SK-N-SH (cell line): ENCODE measurements at regions not wholly inside any gene's neighbourhood (a gene's known extent, or its start where the extent isn't known, plus 50 kb on each side); places are given as distances from the start of the nearest gene placed in this dataset.
A peak's percentile ranks its signal among the peaks of the same experiment; 100 is the strongest.

Source experiments
- CTCF ChIA-PET: fragments of 300-600, 350-600 bp; formaldehyde crosslinking; extraction: SDS; loops from one replicate; lab custom pipeline; 2021; lab: Yijun Ruan, JAX
- POLR2A ChIA-PET: fragments of 350-600 bp; sonication (Branson Sonifier 250); formaldehyde crosslinking; extraction: SDS; loops from one replicate; lab custom pipeline; 2020; ENCODE audit warnings: antibody characterized with exemption, inconsistent platforms; lab: Yijun Ruan, JAX
- DNase-seq: peaks from one replicate; pipeline ENCODE4 v3.0.0; 2012
- H2AFZ ChIP-seq: fragments of 200-600 bp; sonication (generic); 2 replicates; pipeline ENCODE4 v1.8.1; 2016; ENCODE audit warnings: antibody characterized with exemption, mild to moderate bottlenecking, low read depth
- H3F3A ChIP-seq: fragments of 200-600 bp; sonication (generic); replicated peaks from 2 replicates; pipeline ENCODE3; 2016; ENCODE audit warnings: antibody characterized with exemption, mild to moderate bottlenecking; ENCODE audit not compliant: insufficient read depth
- H3K27ac ChIP-seq, 2 experiments: fragments of 200-500 bp in 1 of 2; fragments of 200-600 bp in 1 of 2; sonication (Bioruptor generic) in 1 of 2; sonication (generic), shearing (Covaris generic) in 1 of 2; 2 replicates each; pipeline versions ENCODE4 v1.5.1 to v1.6.1; 2014 to 2016; ENCODE audit warnings: low read depth in 2 of 2, inconsistent platforms in 1 of 2, low read length in 1 of 2, mild to moderate bottlenecking in 1 of 2, mixed read lengths in 1 of 2
- H3K27me3 ChIP-seq: fragments of 200-600 bp; sonication (generic), shearing (Covaris generic); 2 replicates; pipeline ENCODE4 v1.6.1; 2016; ENCODE audit warnings: mixed run types; ENCODE audit not compliant: insufficient read depth
- H3K36me3 ChIP-seq, 2 experiments: fragments of 200-500 bp in 1 of 2; fragments of 200-600 bp in 1 of 2; sonication (Bioruptor generic) in 1 of 2; sonication (generic) in 1 of 2; replicated peaks in 1 of 2; 2 replicates each; pipeline versions ENCODE3 to v1.5.1; 2014 to 2016; ENCODE audit warnings: low read length in 1 of 2, mild to moderate bottlenecking in 1 of 2; ENCODE audit not compliant: insufficient read depth in 2 of 2, control insufficient read depth in 1 of 2
- H3K4me1 ChIP-seq, 2 experiments: fragments of 200-500 bp in 1 of 2; fragments of 200-600 bp in 1 of 2; sonication (Bioruptor generic) in 1 of 2; sonication (generic), shearing (Covaris generic) in 1 of 2; 2 replicates each; pipeline versions ENCODE4 v1.5.1 to v1.6.1; 2014 to 2016; ENCODE audit warnings: low read depth in 1 of 2, low read length in 1 of 2, mixed run types in 1 of 2; ENCODE audit not compliant: insufficient read depth in 2 of 2, control insufficient read depth in 1 of 2
- H3K4me2 ChIP-seq: fragments of 200-600 bp; sonication (generic), shearing (Covaris generic); 2 replicates; pipeline ENCODE4 v1.6.1; 2017; ENCODE audit warnings: mixed run types
- H3K4me3 ChIP-seq, 2 experiments: fragments of 200-500 bp in 1 of 2; fragments of 200-600 bp in 1 of 2; sonication (Bioruptor generic) in 1 of 2; sonication (generic), shearing (Covaris generic) in 1 of 2; 2 replicates each; pipeline versions ENCODE4 v1.5.1 to v1.8.1; 2014 to 2016; ENCODE audit warnings: low read depth in 2 of 2, inconsistent platforms in 1 of 2, low read length in 1 of 2, mild to moderate bottlenecking in 1 of 2, mixed read lengths in 1 of 2, moderate library complexity in 1 of 2
- H3K79me2 ChIP-seq: fragments of 200-600 bp; sonication (generic); 2 replicates; pipeline ENCODE4 v1.8.1; 2017; ENCODE audit warnings: mild to moderate bottlenecking; ENCODE audit not compliant: insufficient read depth
- H3K9ac ChIP-seq: fragments of 200-600 bp; sonication (generic); 2 replicates; pipeline ENCODE4 v1.6.1; 2017; ENCODE audit warnings: mixed run types
- H3K9me2 ChIP-seq: fragments of 200-600 bp; sonication (generic); 2 replicates; pipeline ENCODE4 v1.6.1; 2017; ENCODE audit warnings: mixed run types
- H3K9me3 ChIP-seq: fragments of 200-600 bp; sonication (generic); 2 replicates; pipeline ENCODE4 v1.6.1; 2017; ENCODE audit warnings: mixed run types, mild to moderate bottlenecking, moderate library complexity
- H4K20me1 ChIP-seq: fragments of 200-600 bp; sonication (generic); 2 replicates; pipeline ENCODE4 v1.6.1; 2017; ENCODE audit warnings: mild to moderate bottlenecking, mixed run types; ENCODE audit not compliant: insufficient read depth
- FOXM1 ChIP-seq: IDR thresholded peaks from 2 replicates; pipeline ENCODE4 v1.4.0; 2012; ENCODE audit warnings: low read depth, mild to moderate bottlenecking
- MAX ChIP-seq: IDR thresholded peaks from 2 replicates; pipeline ENCODE4 v1.4.0; 2012; ENCODE audit warnings: low read depth
- MEF2A ChIP-seq: IDR thresholded peaks from 2 replicates; pipeline ENCODE4 v1.4.0; 2012; ENCODE audit warnings: low read depth, borderline replicate concordance
- PBX3 ChIP-seq: IDR thresholded peaks from 2 replicates; pipeline ENCODE4; 2012
- POLR2AphosphoS5 ChIP-seq: IDR thresholded peaks from 2 replicates; pipeline ENCODE4 v1.6.1; 2012; ENCODE audit warnings: low read depth, low read length
- RAD21 ChIP-seq: IDR thresholded peaks from 2 replicates; pipeline ENCODE4 v1.6.1; 2012; ENCODE audit warnings: mild to moderate bottlenecking, low read length
- RXRA ChIP-seq: IDR thresholded peaks from 2 replicates; pipeline ENCODE4 v1.4.0; 2012; ENCODE audit warnings: low read depth, mild to moderate bottlenecking, borderline replicate concordance
- USF2 ChIP-seq: fragments of 150-350 bp; IDR thresholded peaks from 2 replicates; pipeline ENCODE4 v1.6.1; 2017; ENCODE audit warnings: antibody characterized with exemption, low read length, low read depth, borderline replicate concordance
- YY1 ChIP-seq: IDR thresholded peaks from 2 replicates; pipeline ENCODE4 v1.4.0; 2012; ENCODE audit warnings: low read depth, mild to moderate bottlenecking
- ZBTB33 ChIP-seq: IDR thresholded peaks from 2 replicates; pipeline ENCODE4 v1.4.0; 2012; ENCODE audit warnings: low read depth, borderline replicate concordance
- WGBS: methylation state at CpG from one replicate; pipeline ENCODE4 v1.1.6; 2017; ENCODE audit warnings: low lambda C conversion rate; 5-methylcytosine and 5-hydroxymethylcytosine counted together

- WGBS = 0% methylated on average over 1 of the region's 1 CpG
- ChIA-PET POLR2A (no interaction called here), CTCF (no interaction called here)
- Histone ChIP-seq H3K27ac (no peak overlapping the region), H3F3A (no peaks in the 10 kb centered on the region), H3K9ac (no peak overlapping the region), H4K20me1 (no peaks in the 10 kb centered on the region), H3K9me3 (no peaks in the 10 kb centered on the region), H3K27me3 (no peaks in the 10 kb centered on the region; the same call in 1 of the 2 replicates), H2AFZ (no peak overlapping the region), H3K4me1 (peaks cover 0 to 6% of the 10 kb centered on the region in 2 experiments; a peak in 1 of 4 replicates), H3K4me2 (no peak overlapping the region), H3K36me3 (no peaks in the 10 kb centered on the region), H3K4me3 (no peak overlapping the region)
- DNase-seq = no peak
- TF ChIP-seq ZBTB33 = no peak
- no peak for TF ChIP-seq USF2
- 0 out of 2 replicates have a peak, but pooled peaks have one; percentile 5 for TF ChIP-seq RAD21
- TF ChIP-seq, all 33 proteins: peak for 1
- Histone ChIP-seq H3K9me2 (no peaks in the 10 kb centered on the region), H3K79me2 (no peaks in the 10 kb centered on the region)
Observed at GRCh38 chr9:19583890-19584289, 175.1 kb downstream of the ACER2 start.

- Histone ChIP-seq H3K4me1 (no peaks in the 10 kb centered on the region), H3K9me3 (no peaks in the 10 kb centered on the region), H3K79me2 (no peaks in the 10 kb centered on the region), H3F3A (no peaks in the 10 kb centered on the region), H3K27ac (no peak overlapping the region), H3K4me2 (no peak overlapping the region), H4K20me1 (no peaks in the 10 kb centered on the region), H3K9me2 (no peaks in the 10 kb centered on the region), H3K27me3 (no peaks in the 10 kb centered on the region; the same call in 1 of the 2 replicates), H3K4me3 (no peak overlapping the region), H3K9ac (no peak overlapping the region), H3K36me3 (no peaks in the 10 kb centered on the region), H2AFZ (no peak overlapping the region)
- CTCF ChIA-PET = no interaction called here
- POLR2A ChIA-PET = no interaction called here
- 9% methylated on average over 3 of the region's 3 CpGs for WGBS
- DNase-seq = no peak
- TF ChIP-seq PBX3 (no peak), MEF2A (no peak), USF2 (no peak), FOXM1 (no peak), MAX (no peak), YY1 (no peak), POLR2AphosphoS5 (no peak), RXRA (no peak)
Observed at GRCh38 chr9:19577411-19577810, 168.6 kb downstream of the ACER2 start.
